ENCODE measurements at regions not wholly inside any gene's neighbourhood (a gene's known extent, or its start where the extent isn't known, plus 50 kb on each side); places are given as distances from the start of the nearest gene placed in this dataset.

DNA sequence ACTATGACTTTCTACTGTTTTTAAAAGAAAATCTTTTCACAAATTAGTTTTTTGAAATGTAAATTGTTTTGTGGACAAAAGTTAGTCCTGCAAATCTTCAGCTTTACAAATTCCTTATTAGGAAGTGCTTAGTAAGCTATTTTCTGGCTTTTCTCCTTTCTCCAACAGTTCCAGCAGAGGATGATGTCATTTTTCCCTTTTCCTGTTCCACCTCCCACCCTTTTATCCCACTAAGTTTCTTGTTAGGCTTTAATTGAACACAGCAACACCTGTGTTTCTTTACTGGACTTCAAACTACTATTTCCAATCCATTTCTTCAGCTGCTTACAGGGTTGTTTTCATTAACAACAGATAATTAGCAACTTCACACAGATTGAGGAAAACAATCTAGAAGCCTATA is 389.2 kb downstream of the NDFIP2 start:
- H3K9ac ChIP-seq (ENCODE audit: extremely low read depth, insufficient read length, low read length), result no peak overlapping the region
- Mint-ChIP-seq H3K4me3 (no peak overlapping the region), H3K9me3 (no peaks in the 10 kb centered on the region), H3K27ac (peak overlapping the region; percentile 68 to 91 (median 91); a peak in 6 of 7 replicates), H3K36me3 (ENCODE audit: insufficient read depth in 1 of 3, low read depth in 3 of 3) (no peaks in the 10 kb centered on the region), H3K4me1 (peaks cover 20 to 21% of the 10 kb centered on the region in 2 experiments), H3K27me3 (ENCODE audit: low read depth) (no peaks in the 10 kb centered on the region)
- no peak overlapping the region for H3K56ac ChIP-seq (ENCODE audit: insufficient read length, low read depth, low read length)
- H4K8ac ChIP-seq (replicated peaks; ENCODE audit: insufficient read length, low read depth, low read length), result no peak overlapping the region
- H3K9me3 ChIP-seq (ENCODE audit: control insufficient read depth, low read depth, low read length), result no peaks in the 10 kb centered on the region
- DNase-seq, result no peak
- no peak overlapping the region for H3K14ac ChIP-seq (ENCODE audit: insufficient read depth, low read length)
- H3K18ac ChIP-seq (ENCODE audit: insufficient read length, low read depth, low read length), result no peak overlapping the region
- no peaks in the 10 kb centered on the region for H3K79me2 ChIP-seq (ENCODE audit: insufficient read depth, low read length)
- no peak overlapping the region for H3K27ac ChIP-seq (ENCODE audit: insufficient read length, low read depth, low read length)
- H3K23me2 ChIP-seq (ENCODE audit: insufficient read length, low read depth, low read length, poor library complexity, severe bottlenecking), result no peaks in the 10 kb centered on the region
- no peak overlapping the region for H2AK5ac ChIP-seq (ENCODE audit: insufficient read length, low read length)
- H2BK15ac ChIP-seq (ENCODE audit: low read depth, low read length), result no peak overlapping the region
- no peak overlapping the region for H3K4ac ChIP-seq (ENCODE audit: low read depth, low read length)
- H4K20me1 ChIP-seq (ENCODE audit: control insufficient read depth, insufficient read depth, insufficient read length), result no peaks in the 10 kb centered on the region
- H3T11ph ChIP-seq (ENCODE audit: low read length), result no peak overlapping the region
- no peak overlapping the region for H4K5ac ChIP-seq (ENCODE audit: insufficient read length, low read depth, low read length)
- H2BK12ac ChIP-seq (ENCODE audit: insufficient read length, low read depth, low read length), result no peak overlapping the region
- TF ChIP-seq, protein P1, sequence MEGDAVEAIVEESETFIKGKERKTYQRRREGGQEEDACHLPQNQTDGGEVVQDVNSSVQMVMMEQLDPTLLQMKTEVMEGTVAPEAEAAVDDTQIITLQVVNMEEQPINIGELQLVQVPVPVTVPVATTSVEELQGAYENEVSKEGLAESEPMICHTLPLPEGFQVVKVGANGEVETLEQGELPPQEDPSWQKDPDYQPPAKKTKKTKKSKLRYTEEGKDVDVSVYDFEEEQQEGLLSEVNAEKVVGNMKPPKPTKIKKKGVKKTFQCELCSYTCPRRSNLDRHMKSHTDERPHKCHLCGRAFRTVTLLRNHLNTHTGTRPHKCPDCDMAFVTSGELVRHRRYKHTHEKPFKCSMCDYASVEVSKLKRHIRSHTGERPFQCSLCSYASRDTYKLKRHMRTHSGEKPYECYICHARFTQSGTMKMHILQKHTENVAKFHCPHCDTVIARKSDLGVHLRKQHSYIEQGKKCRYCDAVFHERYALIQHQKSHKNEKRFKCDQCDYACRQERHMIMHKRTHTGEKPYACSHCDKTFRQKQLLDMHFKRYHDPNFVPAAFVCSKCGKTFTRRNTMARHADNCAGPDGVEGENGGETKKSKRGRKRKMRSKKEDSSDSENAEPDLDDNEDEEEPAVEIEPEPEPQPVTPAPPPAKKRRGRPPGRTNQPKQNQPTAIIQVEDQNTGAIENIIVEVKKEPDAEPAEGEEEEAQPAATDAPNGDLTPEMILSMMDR (conservative IDR thresholded peaks at IDR 0.05), result no peak
- H3K4me1 ChIP-seq (ENCODE audit: insufficient read depth, low read length), result peaks cover 4% of the 10 kb centered on the region; the same call in 1 of the 2 replicates
- no peaks in the 10 kb centered on the region for H3K27me3 ChIP-seq (ENCODE audit: insufficient read depth, low read length)
- no peak overlapping the region for H4K91ac ChIP-seq (ENCODE audit: insufficient read length, low read depth, low read length)
- no peak overlapping the region for H3K4me2 ChIP-seq (ENCODE audit: insufficient read depth, insufficient read length, low read length)
- H2BK120ac ChIP-seq (ENCODE audit: low read depth, low read length, poor library complexity, severe bottlenecking), result peak overlapping the region; percentile 31
- no peak overlapping the region for H2BK5ac ChIP-seq (ENCODE audit: insufficient read length, low read length)
- no peaks in the 10 kb centered on the region for H3K79me1 ChIP-seq (ENCODE audit: insufficient read depth, low read depth, low read length, poor library complexity, severe bottlenecking)
- no peak overlapping the region for H2AFZ ChIP-seq (ENCODE audit: low read length)
- no peak overlapping the region for H3K23ac ChIP-seq (ENCODE audit: insufficient read length, low read depth, low read length)
- H2BK20ac ChIP-seq (ENCODE audit: low read depth, low read length, poor library complexity, severe bottlenecking), result no peak overlapping the region
